Activated effector memory CD4-positive, alpha-beta T cell treated with anti-CD3 and anti-CD28 coated beads, Interleukin-2, amount 50 U/mL, for 16 hours (primary cell): ENCODE measurements at regions not wholly inside any gene's neighbourhood (a gene's known extent, or its start where the extent isn't known, plus 50 kb on each side); places are given as distances from the start of the nearest gene placed in this dataset.
"Not testable (repeated sequence)": the region's sequence is repeated elsewhere in the genome, so short reads cannot be mapped to it uniquely, and the experiment has no call there.

ENCODE experiments used
- DNase-seq: peaks from one replicate; pipeline ENCODE4 v3.0.0-alpha.2; 2020

- DNase-seq = no peak
Measured at GRCh38 chr7:8809320-8809719, 375.9 kb downstream of the NXPH1 start.

- DNase-seq = no peak
Measured at GRCh38 chr7:8817448-8818036, 384.1 kb downstream of the NXPH1 start.

DNA sequence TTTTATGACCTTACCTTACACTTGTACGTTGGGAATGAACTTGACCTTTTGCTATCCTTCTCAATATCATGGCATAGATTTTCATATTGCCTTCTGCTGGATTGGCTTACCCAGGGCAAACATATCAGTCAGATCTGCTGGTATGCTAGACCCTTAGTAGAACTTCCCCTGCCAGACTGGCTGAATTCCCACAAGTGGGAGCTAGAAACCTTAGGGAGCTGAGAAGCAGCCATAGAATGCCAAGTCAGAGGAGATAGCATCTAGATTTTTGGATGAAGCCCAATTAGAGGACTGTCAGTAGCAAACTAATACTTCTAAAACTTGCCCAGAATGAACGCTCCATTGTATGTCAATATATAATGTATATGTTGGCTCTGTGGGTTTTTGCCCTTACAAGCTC is 385.0 kb downstream of the NXPH1 start:
- DNase-seq = no peak

DNA sequence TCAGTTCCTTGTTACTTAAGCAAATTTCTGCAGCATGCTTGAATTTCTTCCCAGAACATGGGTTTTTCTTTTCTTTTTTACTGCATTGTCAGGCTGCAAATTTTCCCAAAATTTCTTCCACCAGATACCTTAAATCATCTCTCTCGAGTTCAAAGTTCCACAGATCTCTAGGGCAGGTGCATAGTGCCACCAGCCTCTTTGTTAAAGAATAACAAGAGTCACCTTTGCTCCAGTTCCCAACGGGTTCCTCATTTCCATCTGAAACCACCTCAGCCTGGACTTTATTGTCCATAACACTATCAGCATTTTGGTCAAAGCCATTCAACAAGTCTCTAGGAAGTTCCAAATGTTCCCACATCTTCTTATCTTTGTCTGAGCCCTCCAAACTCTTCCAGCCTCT is 389.2 kb downstream of the NXPH1 start:
- no peak for DNase-seq

DNA sequence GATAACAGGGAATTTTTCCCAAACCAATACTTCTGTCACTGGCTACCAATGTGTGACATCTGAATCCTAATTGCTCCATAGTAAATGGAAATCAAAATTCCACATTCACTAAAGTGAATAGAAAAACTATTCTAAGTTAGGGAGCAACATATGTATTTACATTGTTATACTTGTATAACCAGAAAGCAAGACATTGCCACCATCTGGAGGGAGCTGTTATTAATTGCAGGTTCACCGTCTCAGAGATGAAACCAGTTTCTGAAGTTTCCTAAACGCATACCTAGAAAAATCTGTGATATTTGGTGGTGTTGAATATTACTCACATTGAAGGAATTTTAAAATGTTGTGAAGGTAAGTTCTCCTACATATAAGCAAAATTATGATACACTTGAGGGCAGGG is 390.1 kb downstream of the NXPH1 start:
- no peak for DNase-seq

DNA sequence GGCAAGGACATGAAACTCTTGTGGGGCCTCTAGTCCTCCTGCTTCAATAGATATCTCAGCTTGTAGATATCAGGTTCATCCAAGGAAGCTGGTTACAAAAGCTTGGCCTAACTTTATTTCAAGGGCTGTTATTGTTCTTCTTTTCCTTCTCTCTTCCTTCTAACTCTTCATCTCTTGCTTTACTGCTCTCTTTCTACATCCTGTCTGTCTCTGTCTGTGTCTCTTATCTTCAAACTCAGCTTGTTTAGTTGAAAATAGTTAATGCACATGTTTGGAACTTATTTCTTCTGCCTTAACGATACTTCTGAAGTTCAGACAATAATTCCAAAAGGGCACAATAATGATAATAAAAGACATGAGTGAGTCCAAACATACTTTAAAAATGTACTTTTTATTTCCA is 393.9 kb downstream of the NXPH1 start:
- DNase-seq = no peak

DNA sequence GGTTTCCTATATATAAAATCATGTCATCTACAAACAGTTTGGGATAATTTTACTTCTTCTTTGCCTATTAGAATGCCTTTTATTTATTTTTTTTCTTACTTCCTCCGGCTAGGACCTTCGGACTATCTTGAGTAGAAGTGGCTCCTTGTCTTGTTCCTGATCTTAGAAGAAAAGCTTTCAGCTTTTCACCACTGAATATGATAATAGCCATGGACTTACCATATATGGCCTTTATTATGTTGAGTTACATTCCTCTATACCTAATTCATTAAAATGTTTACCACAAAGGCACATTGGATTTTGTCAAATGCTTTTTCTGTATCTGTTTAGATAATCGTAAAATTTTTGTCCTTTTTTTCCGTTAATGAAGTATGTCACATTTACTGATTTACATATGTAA is 395.7 kb downstream of the NXPH1 start:
- no peak for DNase-seq

DNA sequence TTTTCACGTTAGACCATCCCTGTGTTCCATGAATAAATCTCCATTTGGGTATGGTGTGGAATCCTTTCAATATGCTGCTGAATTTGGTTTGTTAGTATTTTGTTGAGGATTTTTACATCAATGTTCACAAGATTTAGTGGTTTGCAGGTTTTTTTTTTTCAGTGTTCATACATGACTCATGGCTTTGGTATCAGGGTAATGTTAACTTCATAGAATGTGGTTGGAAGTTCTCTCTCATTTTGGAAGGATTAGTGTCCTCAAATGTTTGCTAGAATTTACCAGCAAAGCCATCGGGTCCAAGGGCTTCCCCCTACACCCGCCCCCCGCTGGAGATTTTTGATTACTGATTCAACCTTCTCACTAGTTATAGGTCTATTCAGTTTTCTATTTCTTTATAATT is 398.0 kb downstream of the NXPH1 start:
- DNase-seq = no peak

GRCh38 chr7:8833355-8833754 is 399.9 kb downstream of the NXPH1 start:
- DNase-seq = no peak

- DNase-seq = no peak
Measured at GRCh38 chr7:8841171-8841570, 407.8 kb downstream of the NXPH1 start.

DNA sequence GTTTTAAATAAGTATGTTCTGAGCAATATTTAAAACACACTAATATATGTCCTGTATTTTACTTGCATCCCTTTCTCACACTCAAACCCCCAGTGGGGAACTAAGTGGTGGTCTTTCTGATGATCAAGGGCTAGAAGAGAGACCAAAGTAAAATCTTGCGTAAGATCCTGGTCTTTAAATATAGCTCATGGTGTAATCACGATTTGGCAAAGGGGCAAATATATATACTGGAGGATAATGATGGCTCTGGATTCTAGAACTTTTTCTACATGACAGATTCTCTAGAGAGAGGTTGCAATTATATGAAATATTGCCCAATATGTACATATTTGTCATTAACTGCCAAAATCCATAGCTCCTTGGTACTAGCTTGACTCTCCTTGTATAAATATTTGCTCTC is 438.3 kb downstream of the NXPH1 start:
- no peak for DNase-seq

DNA sequence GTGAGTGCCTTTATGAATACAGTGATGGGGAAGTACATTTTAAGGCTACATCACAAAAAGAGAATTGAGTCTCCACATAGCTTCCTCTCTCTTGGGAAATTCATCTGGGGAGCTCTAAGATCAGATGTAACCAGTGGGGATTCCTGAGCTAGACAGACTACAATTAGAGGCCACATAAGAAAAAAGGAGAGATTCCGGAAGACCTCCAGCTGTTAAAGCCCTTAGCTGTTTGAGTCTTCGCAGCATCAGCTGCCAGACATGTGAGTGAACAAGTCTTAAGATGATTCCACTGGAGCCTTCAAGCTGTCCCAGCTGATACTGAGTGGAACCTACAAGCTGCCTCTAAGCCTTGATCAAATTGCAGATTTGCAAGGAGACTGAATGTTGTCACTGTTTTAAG is 448.5 kb downstream of the NXPH1 start:
- no peak for DNase-seq

DNA sequence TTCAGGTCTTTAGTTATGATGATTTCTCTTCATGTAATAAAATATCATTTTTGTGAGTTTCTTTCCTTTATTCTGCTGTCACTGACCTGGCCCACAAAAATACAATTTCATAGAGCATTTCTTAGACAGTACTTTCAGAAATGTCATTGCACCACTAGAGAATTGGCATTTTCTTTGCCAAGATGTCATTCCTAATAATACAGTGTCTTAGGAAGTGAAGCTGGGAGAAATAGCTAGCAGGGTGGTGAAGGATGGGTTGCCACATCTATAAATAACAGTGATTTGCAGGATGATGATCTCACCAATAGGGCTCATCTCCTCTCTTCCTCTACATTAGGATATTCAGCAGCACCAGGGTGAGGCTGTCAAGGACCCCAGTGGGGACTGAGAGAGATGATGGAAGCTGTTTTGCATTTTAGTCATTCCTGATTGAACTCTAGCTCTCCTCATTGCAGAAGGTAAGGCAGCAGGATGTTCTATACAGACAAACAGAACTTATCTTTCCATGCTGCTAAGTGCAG is 452.1 kb downstream of the NXPH1 start:
- no peak for DNase-seq

GRCh38 chr7:8890346-8890745 is 456.9 kb downstream of the NXPH1 start:
- not testable (repeated sequence) for DNase-seq

DNA sequence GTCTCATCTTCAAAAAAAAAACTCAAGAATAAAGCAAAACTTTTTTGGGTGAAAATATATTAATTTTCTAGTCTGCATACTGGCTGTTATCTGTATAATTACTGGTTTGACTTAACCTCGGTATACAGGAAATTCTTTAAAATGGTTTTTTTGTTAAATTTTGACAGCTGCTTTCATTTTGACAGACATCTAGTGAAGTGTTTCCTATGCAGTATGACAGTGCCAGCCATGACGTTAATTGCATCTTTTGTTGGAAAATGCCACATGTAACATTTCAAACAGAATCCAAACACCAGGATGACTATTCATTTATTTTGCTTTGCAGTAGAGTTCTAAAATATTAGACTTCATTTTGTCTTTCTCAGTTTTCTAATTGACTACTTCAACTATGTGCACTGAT is 460.4 kb downstream of the NXPH1 start:
- DNase-seq = no peak

DNA sequence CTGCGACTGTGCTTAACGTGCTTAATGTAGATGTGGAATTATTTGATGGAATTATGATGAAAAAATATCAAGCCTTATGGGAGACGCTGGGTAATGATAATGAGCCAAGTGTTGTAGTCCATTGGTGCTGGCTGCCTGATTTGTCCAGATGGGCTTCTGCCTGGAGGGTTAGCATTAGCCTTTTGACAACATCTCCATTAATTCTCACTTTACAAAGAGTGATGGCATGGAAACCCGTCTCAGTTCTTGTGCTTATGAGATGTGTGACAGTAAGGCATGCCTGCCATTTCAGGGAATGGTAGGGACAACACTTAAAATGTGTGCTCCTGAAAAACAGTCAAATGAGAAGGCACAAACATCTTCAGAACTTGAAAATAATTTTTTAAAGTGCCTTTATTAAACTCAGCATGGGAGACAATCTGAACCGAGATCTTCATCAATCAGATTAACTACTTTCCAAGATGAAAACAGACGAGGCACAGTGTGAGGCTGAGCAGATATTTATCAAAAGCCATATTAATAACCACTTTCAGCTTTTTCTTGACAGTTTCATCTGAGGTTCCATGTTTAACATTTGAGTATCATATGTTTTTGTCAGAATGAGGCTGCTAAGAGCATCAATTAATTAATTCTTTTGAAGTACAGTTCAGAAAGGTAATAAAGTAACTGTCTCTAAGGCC is 473.1 kb downstream of the NXPH1 start:
- no peak for DNase-seq

- DNase-seq = no peak
Measured at GRCh38 chr7:8908889-8909288, 475.5 kb downstream of the NXPH1 start.

GRCh38 chr7:8913682-8914081 is 480.3 kb downstream of the NXPH1 start:
- DNase-seq = no peak

- DNase-seq = no peak
Measured at GRCh38 chr7:8921807-8922206, 488.4 kb downstream of the NXPH1 start.

- DNase-seq = no peak
Measured at GRCh38 chr7:8922726-8923125, 489.3 kb downstream of the NXPH1 start.

DNA sequence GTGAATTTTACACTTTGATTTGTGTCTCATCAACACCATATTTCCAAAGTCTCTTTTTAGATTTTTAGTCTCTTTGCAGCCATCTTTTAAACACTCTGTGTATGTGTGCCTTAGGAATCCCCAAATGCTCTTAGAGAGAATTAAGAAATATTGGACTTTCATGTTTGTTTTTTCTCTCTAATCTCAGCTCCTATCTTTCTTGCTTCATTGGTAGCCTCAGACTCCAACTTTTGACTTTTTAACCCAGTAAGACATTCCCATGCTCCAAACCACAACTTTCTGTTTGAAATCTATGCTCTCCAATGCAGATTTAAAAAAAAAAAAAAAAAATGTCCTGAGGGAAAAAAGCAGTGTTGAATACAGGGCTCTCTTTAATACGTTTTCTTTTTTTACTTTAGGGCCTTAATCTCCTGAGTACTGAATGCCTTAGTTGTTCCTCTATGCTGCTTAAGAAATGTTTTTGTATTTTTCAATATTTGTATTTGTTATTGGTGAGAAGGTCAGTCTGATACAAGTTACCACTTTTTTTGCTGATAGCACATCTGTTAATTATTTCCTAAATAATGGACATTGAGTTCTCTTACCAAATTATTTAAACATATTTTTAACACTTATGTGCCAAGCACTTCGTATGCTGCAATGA is 489.9 kb downstream of the NXPH1 start:
- DNase-seq = no peak

- no peak for DNase-seq
Measured at GRCh38 chr7:8931906-8932646, 498.7 kb downstream of the NXPH1 start.

DNA sequence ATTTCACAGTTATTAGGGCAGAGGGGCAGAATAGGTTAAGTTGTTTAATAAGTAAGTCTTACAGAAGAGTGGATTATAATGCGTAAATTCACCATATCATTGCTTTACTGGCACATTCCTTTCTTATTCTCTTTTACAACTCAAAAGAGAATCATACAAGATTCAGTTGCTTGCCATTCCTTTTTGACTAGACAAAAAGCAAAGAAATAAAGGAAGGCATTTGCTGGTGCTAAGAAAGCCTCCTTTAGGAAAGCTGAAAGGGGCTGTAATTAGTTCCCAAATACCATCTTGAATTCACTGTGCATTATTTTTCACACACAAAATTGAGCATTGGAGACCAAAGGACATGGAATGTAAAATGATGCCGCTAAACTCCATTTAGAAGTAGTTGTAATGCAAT is 499.3 kb downstream of the NXPH1 start:
- DNase-seq = no peak

DNA sequence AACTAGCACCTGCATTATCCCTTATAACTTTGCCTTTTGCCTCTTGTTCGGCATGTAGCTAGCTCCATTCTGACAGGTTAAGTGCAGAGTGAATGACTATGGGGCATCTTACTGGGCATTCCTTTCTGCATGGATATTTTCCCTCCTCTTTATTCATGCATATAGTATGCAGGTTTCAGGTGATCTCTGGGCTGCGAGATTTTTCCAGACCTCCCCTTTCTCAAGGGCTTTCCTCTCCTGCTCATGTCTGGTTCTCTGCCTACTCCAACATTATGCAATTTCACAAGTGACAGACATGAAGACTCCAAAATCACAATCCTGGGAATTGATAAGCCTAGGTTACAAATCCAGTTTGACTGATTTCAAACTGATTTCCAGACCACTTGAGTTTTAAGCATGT is 503.8 kb downstream of the NXPH1 start:
- DNase-seq = no peak
